ENCODE measurements at regions not wholly inside any gene's neighbourhood (a gene's known extent, or its start where the extent isn't known, plus 50 kb on each side); places are given as distances from the start of the nearest gene placed in this dataset.

DNA sequence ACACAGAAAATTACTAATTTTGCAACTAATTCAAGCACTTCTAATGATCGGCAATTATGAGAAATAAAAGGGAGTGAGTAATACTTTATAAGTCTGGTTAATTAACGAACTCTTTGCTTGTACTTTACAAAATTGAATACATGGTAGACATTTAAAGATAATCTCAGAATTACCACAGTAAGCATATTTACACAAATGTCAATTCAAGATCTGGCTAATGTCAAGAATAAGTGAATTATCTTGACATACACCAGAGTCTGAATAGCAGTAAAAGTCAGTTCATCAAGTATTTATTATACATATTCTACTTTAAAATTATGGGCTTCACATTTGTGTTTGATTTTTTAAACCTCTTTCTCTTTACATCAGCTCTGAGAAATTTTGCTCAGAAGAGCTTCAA is 643.4 kb downstream of the OLFM4 start:
- no peak for DNase-seq (ENCODE audit: low spot score in 2 of 2)
- H3K4me3 ChIP-seq, result no peak overlapping the region
- no peaks in the 10 kb centered on the region for H3K36me3 ChIP-seq
- no peaks in the 10 kb centered on the region for H3K4me1 ChIP-seq
- no peak overlapping the region for H3K27ac ChIP-seq
- H3K9me3 ChIP-seq, result no peaks in the 10 kb centered on the region
- whole genome bisulfite sequencing, 2 donors, result 82 to 84% methylated on average over 2 of the region's 2 CpGs
- H3K27me3 ChIP-seq, result no peaks in the 10 kb centered on the region
- TF ChIP-seq EP300 (IDR thresholded peaks at IDR 0.05), result no peak
- TF ChIP-seq POLR2A (IDR thresholded peaks at IDR 0.05), result no peak
- TF ChIP-seq, protein P1, sequence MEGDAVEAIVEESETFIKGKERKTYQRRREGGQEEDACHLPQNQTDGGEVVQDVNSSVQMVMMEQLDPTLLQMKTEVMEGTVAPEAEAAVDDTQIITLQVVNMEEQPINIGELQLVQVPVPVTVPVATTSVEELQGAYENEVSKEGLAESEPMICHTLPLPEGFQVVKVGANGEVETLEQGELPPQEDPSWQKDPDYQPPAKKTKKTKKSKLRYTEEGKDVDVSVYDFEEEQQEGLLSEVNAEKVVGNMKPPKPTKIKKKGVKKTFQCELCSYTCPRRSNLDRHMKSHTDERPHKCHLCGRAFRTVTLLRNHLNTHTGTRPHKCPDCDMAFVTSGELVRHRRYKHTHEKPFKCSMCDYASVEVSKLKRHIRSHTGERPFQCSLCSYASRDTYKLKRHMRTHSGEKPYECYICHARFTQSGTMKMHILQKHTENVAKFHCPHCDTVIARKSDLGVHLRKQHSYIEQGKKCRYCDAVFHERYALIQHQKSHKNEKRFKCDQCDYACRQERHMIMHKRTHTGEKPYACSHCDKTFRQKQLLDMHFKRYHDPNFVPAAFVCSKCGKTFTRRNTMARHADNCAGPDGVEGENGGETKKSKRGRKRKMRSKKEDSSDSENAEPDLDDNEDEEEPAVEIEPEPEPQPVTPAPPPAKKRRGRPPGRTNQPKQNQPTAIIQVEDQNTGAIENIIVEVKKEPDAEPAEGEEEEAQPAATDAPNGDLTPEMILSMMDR (IDR thresholded peaks at IDR 0.05), result no peak

DNA sequence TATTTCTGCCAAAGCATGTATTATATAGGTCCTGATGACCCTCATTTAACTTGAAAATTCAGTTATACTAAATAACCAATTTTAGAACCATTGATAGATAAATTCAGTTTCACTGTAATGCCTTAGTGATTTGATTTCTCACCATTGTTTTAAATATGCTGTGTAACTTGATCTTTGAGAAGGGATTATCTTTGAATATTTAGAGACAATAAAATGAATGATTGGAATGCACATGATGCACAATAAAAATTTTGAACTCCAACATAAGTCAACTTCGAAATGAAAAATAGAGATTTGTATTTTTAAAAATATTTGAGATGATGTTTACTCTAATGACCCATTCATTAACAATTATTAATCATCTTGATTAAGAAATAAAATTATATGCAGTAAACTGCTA is 654.5 kb downstream of the OLFM4 start:
- TF ChIP-seq EP300 (IDR thresholded peaks at IDR 0.05) (no peak), POLR2A (IDR thresholded peaks at IDR 0.05) (no peak)
- TF ChIP-seq, protein P1 (IDR thresholded peaks at IDR 0.05), result no peak
- H3K4me1 ChIP-seq, result no peaks in the 10 kb centered on the region
- H3K4me3 ChIP-seq, result no peak overlapping the region
- peaks cover 0 to 17% (median 0%) of the 10 kb centered on the region in 4 donors for H3K9me3 ChIP-seq
- 71 to 88% methylated on average over 1 of the region's 1 CpG for WGBS, 2 donors
- no peak for DNase-seq (ENCODE audit: low spot score in 2 of 2)
- H3K36me3 ChIP-seq, result no peaks in the 10 kb centered on the region
- no peaks in the 10 kb centered on the region for H3K27me3 ChIP-seq
- H3K27ac ChIP-seq, result no peak overlapping the region

DNA sequence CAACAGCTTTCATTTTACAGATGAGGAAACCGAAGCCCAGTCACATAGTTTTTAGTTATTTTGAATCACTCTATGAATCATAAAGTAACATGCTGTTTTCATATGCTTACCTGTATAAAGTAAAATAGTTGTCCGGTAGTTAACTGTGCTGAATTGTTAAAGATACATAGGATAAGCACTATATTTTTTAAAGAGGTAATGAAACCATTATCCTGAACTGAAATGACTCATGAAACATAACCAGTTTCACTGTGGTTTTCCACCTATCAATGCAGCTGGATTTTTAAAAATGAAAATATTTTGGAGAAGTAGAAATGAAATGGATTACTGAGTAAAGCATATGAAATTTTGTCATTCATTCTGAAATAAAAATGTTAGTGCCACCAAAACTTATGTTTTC is 655.0 kb downstream of the OLFM4 start:
- H3K27me3 ChIP-seq, result no peaks in the 10 kb centered on the region
- H3K27ac ChIP-seq, result no peak overlapping the region
- no peak for DNase-seq (ENCODE audit: low spot score in 2 of 2)
- peaks cover 0 to 15% (median 0%) of the 10 kb centered on the region in 4 donors for H3K9me3 ChIP-seq
- TF ChIP-seq EP300 (IDR thresholded peaks at IDR 0.05) (no peak), POLR2A (IDR thresholded peaks at IDR 0.05) (no peak)
- TF ChIP-seq, protein P1 (IDR thresholded peaks at IDR 0.05), result no peak
- 89 to 93% methylated on average over 2 of the region's 2 CpGs for WGBS, 2 donors
- no peak overlapping the region for H3K4me3 ChIP-seq
- H3K36me3 ChIP-seq, result no peaks in the 10 kb centered on the region
- H3K4me1 ChIP-seq, result no peaks in the 10 kb centered on the region

DNA sequence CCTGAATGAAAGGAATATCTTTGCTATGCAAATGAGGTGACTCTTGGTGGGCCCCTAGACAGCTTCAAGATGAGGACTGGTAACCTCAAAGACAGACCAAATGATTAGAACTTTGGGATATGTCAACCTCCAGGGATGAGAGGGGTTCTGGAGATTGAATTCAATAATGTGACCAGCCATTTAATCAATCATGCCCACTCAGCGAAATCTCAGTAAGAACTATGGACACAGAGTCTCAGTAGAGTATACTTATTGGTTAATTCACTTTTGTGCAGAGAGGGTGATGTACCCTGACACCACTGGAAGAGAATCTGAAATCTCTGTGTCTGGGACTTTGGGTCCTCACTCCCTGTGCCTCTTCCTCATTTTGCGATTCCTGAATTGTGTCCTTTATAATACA is 662.8 kb downstream of the OLFM4 start:
- 89 to 95% methylated on average over 2 of the region's 2 CpGs for whole genome bisulfite sequencing, 2 donors
- H3K36me3 ChIP-seq, result no peaks in the 10 kb centered on the region
- TF ChIP-seq, protein P1 (IDR thresholded peaks at IDR 0.05), result no peak
- TF ChIP-seq EP300 (IDR thresholded peaks at IDR 0.05) (no peak), POLR2A (IDR thresholded peaks at IDR 0.05) (no peak)
- H3K27ac ChIP-seq, result no peak overlapping the region
- no peak overlapping the region for H3K4me3 ChIP-seq
- no peaks in the 10 kb centered on the region for H3K9me3 ChIP-seq
- no peak for DNase-seq (ENCODE audit: low spot score in 2 of 2)
- no peaks in the 10 kb centered on the region for H3K27me3 ChIP-seq
- H3K4me1 ChIP-seq, result no peaks in the 10 kb centered on the region

DNA sequence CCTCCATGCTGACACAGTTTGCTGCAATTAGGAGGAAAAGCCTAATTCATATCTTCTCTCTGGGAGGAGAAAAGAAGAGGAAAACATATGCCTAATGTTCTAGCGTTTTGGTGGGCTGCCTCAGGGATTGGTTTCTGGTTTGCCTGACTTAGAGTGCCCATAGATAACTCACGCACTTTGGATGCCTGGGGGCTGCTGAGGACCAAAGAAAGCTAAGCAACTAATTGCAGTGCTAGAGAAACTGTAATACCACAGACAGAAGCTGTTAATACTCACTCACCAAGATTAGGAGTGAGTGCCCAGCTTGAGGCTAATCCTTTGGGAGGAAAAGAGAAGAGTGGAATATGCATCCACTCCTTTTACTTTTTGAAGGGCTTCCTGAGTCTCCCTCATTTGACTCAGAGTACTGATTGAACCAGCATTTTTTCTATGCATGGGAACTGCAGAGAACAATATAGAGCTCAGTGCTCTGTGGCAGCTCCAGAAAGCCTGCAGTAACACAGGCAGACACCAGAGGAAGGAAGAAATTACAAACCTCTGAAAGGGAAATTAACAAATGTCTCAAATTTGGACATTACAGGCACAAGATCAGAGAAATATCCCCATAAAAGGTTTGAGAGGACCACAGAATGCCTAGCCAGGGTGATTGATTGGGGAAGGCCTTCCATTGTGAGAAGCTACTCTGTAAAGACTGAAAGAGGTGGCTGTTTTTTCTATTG is 666.4 kb downstream of the OLFM4 start:
- H3K27me3 ChIP-seq, result no peaks in the 10 kb centered on the region
- TF ChIP-seq POLR2A (IDR thresholded peaks at IDR 0.05), result no peak
- no peak for TF ChIP-seq EP300 (IDR thresholded peaks at IDR 0.05)
- TF ChIP-seq, protein P1 (IDR thresholded peaks at IDR 0.05), result no peak
- no peak for DNase-seq (ENCODE audit: low spot score in 2 of 2)
- no peaks in the 10 kb centered on the region for H3K4me1 ChIP-seq
- peaks cover 0 to 10% (median 0%) of the 10 kb centered on the region in 4 donors for H3K9me3 ChIP-seq
- H3K27ac ChIP-seq, result no peak overlapping the region
- no peaks in the 10 kb centered on the region for H3K36me3 ChIP-seq
- no peak overlapping the region for H3K4me3 ChIP-seq
- WGBS, 2 donors, result 27 to 43% methylated on average over 2 of the region's 2 CpGs

All from tibial nerve (tissue), 4 donors.